Adrenal gland (tissue), 9 donors: ENCODE measurements at regions not wholly inside any gene's neighbourhood (a gene's known extent, or its start where the extent isn't known, plus 50 kb on each side); places are given as distances from the start of the nearest gene placed in this dataset.

Experiments used
- DNase-seq, 7 donors: peaks; one replicate each; pipeline ENCODE4 v3.0.0-alpha.2; 2019 to 2020
- H3K27ac ChIP-seq, 5 donors: fragments of 200-600 bp; sonication (generic) in 4 of 5; 1 replicate in 3 of 5; 2 replicates in 2 of 5; pipeline versions ENCODE4 v1.5.1 to v1.8.0; 2016 to 2020; ENCODE audit warnings: mild to moderate bottlenecking in 1 of 5
- H3K27me3 ChIP-seq: fragments of 200-600 bp; 2 replicates; pipeline ENCODE4 v1.8.0; 2021
- H3K36me3 ChIP-seq, 2 donors: fragments of 200-600 bp; replicated peaks in 1 of 2; 1 replicate in 1 of 2; 2 replicates in 1 of 2; pipeline versions ENCODE4 v1.5.1 to v1.8.0; 2018 to 2022
- H3K4me1 ChIP-seq, 2 donors: fragments of 200-600 bp; replicated peaks in 1 of 2; 1 replicate in 1 of 2; 2 replicates in 1 of 2; pipeline versions ENCODE4 v1.5.1 to v1.8.0; 2018 to 2021
- H3K4me3 ChIP-seq, 4 donors: fragments of 200-600 bp; sonication (generic) in 3 of 4; one replicate each; pipeline ENCODE4 v1.5.1; 2016 to 2018
- H3K9me3 ChIP-seq, 3 donors: fragments of 200-600 bp; sonication (generic) in 1 of 3; replicated peaks in 1 of 3; 1 replicate in 2 of 3; 2 replicates in 1 of 3; pipeline versions ENCODE4 v1.5.1 to v1.8.0; 2016 to 2021
- CTCF ChIP-seq, 6 experiments: fragments of 450-650 bp in 4 of 6; fragments of 200-600 bp in 2 of 6; sonication (generic) in 1 of 6; IDR thresholded peaks; 1 replicate in 5 of 6; 2 replicates in 1 of 6; pipeline versions ENCODE4 v1.5.1 to v1.8.0; 2016 to 2021; ENCODE audit warnings: antibody characterized with exemption in 6 of 6, mild to moderate bottlenecking in 2 of 6, moderate library complexity in 1 of 6
- POLR2A ChIP-seq, 2 donors: fragments of 450-650 bp; IDR thresholded peaks; one replicate each; pipeline ENCODE4 v1.6.1; 2017; ENCODE audit warnings: antibody characterized with exemption in 2 of 2, mild to moderate bottlenecking in 2 of 2, moderate library complexity in 1 of 2
- WGBS, 4 donors: extraction: QIAGEN DNeasy Blood & Tissue Kit in 2 of 4; methylation state at CpG; one replicate each; pipeline versions ENCODE4 v1.1.5 to v1.1.7; 2013 to 2017; 5-methylcytosine and 5-hydroxymethylcytosine counted together
- intact Hi-C, 2 donors: fragments of 100-400 bp; cut with DNase I; formaldehyde crosslinking; loops; one replicate each; pipeline versions ENCODE4 v1.14.1 to v1.15.0; 2022 to 2023
- donor health status: healthy with polysubstance abuse.
- donor health status: Bipolar disorder and iron deficiency.
- donor health status: DM: yes; HTN: yes; CAD: no.
- donor health status: DM: no; HTN: no; CAD: no.
- donor health status: DM: no; HTN: no; CAD: no.

- TF ChIP-seq CTCF (IDR thresholded peaks at IDR 0.05) (no peak), POLR2A (IDR thresholded peaks at IDR 0.05) (no peak)
- Histone ChIP-seq H3K36me3 (no peaks in the 10 kb centered on the region), H3K4me1 (no peaks in the 10 kb centered on the region), H3K27me3 (no peaks in the 10 kb centered on the region), H3K9me3 (no peaks in the 10 kb centered on the region), H3K4me3 (no peak overlapping the region), H3K27ac (peak overlapping the region in 4 of 5 donors; percentile 5 to 61 (median 57))
- intact Hi-C loops: no loop called here
- DNase-seq: no peak
Observed at GRCh38 chr9:115943431-115944165, 210.0 kb upstream of the PAPPA start.

- Histone ChIP-seq H3K4me3 (no peak overlapping the region), H3K36me3 (no peaks in the 10 kb centered on the region), H3K27ac (peak overlapping the region in 4 of 5 donors; percentile 5 to 86 (median 58)), H3K4me1 (no peaks in the 10 kb centered on the region), H3K27me3 (no peaks in the 10 kb centered on the region), H3K9me3 (no peaks in the 10 kb centered on the region)
- TF ChIP-seq CTCF (IDR thresholded peaks at IDR 0.05) (no peak), POLR2A (IDR thresholded peaks at IDR 0.05) (no peak)
- intact Hi-C loops: no loop called here
- 48 to 61% (median 51%) methylated on average over 10 of the region's 10 CpGs for WGBS, 4 donors
- DNase-seq: peak in 6 of 7 donors; percentile 39 to 84 (median 59)
Observed at GRCh38 chr9:115944166-115944948, 209.2 kb upstream of the PAPPA start.

- no peak for DNase-seq
- H3K4me1 ChIP-seq: no peaks in the 10 kb centered on the region
- H3K36me3 ChIP-seq: no peaks in the 10 kb centered on the region
- no peaks in the 10 kb centered on the region for H3K9me3 ChIP-seq
- intact Hi-C loops: no loop called here
- TF ChIP-seq CTCF (IDR thresholded peaks at IDR 0.05) (no peak), POLR2A (IDR thresholded peaks at IDR 0.05) (no peak)
- no peak overlapping the region for H3K4me3 ChIP-seq
- peak overlapping the region in 3 of 5 donors; percentile 32 to 86 (median 61) for H3K27ac ChIP-seq
- H3K27me3 ChIP-seq: no peaks in the 10 kb centered on the region
Observed at GRCh38 chr9:115945009-115945431, 208.6 kb upstream of the PAPPA start.

- Histone ChIP-seq H3K9me3 (no peaks in the 10 kb centered on the region), H3K4me1 (no peaks in the 10 kb centered on the region), H3K4me3 (no peak overlapping the region), H3K27me3 (no peaks in the 10 kb centered on the region), H3K27ac (no peak overlapping the region), H3K36me3 (no peaks in the 10 kb centered on the region)
- intact Hi-C loops: no loop called here
- WGBS, 4 donors: 50 to 62% (median 54%) methylated on average over 2 of the region's 2 CpGs
- TF ChIP-seq POLR2A (IDR thresholded peaks at IDR 0.05): no peak
- no peak for TF ChIP-seq CTCF (IDR thresholded peaks at IDR 0.05)
- DNase-seq: no peak
Observed at GRCh38 chr9:115946530-115946929, 207.1 kb upstream of the PAPPA start.
